ENCODE measurements at regions not wholly inside any gene's neighbourhood (a gene's known extent, or its start where the extent isn't known, plus 50 kb on each side); places are given as distances from the start of the nearest gene placed in this dataset.

- Histone ChIP-seq H3K36me3 (ENCODE audit: control insufficient read depth in 4 of 4, insufficient read depth in 4 of 4, low read length in 4 of 4) (no peaks in the 10 kb centered on the region), H3K9ac (ENCODE audit: insufficient read depth in 1 of 2, low read length in 2 of 2) (no peak overlapping the region), H3K9me3 (ENCODE audit: control insufficient read depth in 4 of 4, insufficient read depth in 3 of 4, low read length in 3 of 4) (no peaks in the 10 kb centered on the region), H3K27me3 (ENCODE audit: control insufficient read depth in 3 of 3, insufficient read depth in 3 of 3, low read length in 2 of 3) (peaks cover 0 to 6% (median 0%) of the 10 kb centered on the region in 3 donors), H3K4me1 (ENCODE audit: control insufficient read depth in 5 of 5, insufficient read depth in 5 of 5, low read length in 5 of 5) (no peaks in the 10 kb centered on the region), H3K27ac (ENCODE audit: low read depth in 1 of 2, low read length in 1 of 2) (no peak overlapping the region), H3K4me3 (no peak overlapping the region)
- no peak for DNase-seq
- ATAC-seq (ENCODE audit: insufficient read depth, low FRiP score), result no peak
- TF ChIP-seq, protein P1, sequence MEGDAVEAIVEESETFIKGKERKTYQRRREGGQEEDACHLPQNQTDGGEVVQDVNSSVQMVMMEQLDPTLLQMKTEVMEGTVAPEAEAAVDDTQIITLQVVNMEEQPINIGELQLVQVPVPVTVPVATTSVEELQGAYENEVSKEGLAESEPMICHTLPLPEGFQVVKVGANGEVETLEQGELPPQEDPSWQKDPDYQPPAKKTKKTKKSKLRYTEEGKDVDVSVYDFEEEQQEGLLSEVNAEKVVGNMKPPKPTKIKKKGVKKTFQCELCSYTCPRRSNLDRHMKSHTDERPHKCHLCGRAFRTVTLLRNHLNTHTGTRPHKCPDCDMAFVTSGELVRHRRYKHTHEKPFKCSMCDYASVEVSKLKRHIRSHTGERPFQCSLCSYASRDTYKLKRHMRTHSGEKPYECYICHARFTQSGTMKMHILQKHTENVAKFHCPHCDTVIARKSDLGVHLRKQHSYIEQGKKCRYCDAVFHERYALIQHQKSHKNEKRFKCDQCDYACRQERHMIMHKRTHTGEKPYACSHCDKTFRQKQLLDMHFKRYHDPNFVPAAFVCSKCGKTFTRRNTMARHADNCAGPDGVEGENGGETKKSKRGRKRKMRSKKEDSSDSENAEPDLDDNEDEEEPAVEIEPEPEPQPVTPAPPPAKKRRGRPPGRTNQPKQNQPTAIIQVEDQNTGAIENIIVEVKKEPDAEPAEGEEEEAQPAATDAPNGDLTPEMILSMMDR (IDR thresholded peaks at IDR 0.05; ENCODE audit: control extremely low read depth, extremely low read depth), result no peak
- WGBS, 2 donors, result 77 to 86% methylated on average over 6 of the region's 6 CpGs
Measured at GRCh38 chr13:110073982-110074381, 233.0 kb downstream of the COL4A1 start.

GRCh38 chr13:110070511-110071120 is 236.3 kb downstream of the COL4A1 start:
- ATAC-seq (ENCODE audit: insufficient read depth, low FRiP score) (no peak), DNase-seq (no peak)
- TF ChIP-seq, protein P1 (IDR thresholded peaks at IDR 0.05; ENCODE audit: control extremely low read depth, extremely low read depth), result no peak
- Histone ChIP-seq H3K4me1 (ENCODE audit: control insufficient read depth in 5 of 5, insufficient read depth in 5 of 5, low read length in 5 of 5) (no peaks in the 10 kb centered on the region), H3K27me3 (ENCODE audit: control insufficient read depth in 3 of 3, insufficient read depth in 3 of 3, low read length in 2 of 3) (peaks cover 0 to 6% (median 0%) of the 10 kb centered on the region in 3 donors), H3K9me3 (ENCODE audit: control insufficient read depth in 4 of 4, insufficient read depth in 3 of 4, low read length in 3 of 4) (no peaks in the 10 kb centered on the region), H3K36me3 (ENCODE audit: control insufficient read depth in 4 of 4, insufficient read depth in 4 of 4, low read length in 4 of 4) (no peaks in the 10 kb centered on the region), H3K9ac (ENCODE audit: insufficient read depth in 1 of 2, low read length in 2 of 2) (no peak overlapping the region), H3K27ac (ENCODE audit: low read depth in 1 of 2, low read length in 1 of 2) (no peak overlapping the region), H3K4me3 (no peak overlapping the region)
- WGBS, 2 donors, result 82 to 83% methylated on average over 9 of the region's 9 CpGs

DNA sequence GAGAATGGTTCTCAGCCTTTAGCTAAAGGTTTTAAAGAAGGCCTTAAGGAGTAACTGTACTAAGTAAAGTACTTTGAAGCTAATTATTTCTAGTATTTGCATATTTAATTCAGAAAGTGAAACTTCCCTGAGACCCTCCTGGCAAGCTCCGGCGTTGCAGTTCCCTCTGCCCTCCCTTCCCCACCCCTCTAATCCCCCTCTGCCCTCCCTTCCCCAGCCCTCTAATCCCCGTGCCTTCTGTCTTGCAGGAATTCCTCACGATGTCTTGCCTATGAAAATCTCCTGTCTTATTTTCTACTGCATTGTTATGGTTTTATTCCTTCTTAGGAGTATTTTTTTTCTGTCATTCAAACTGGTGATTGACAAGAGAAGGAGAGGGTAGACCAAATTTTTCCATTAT is 236.9 kb downstream of the COL4A1 start:
- H3K4me3 ChIP-seq, result no peak overlapping the region
- no peak for DNase-seq
- H3K9ac ChIP-seq (ENCODE audit: insufficient read depth in 1 of 2, low read length in 2 of 2), result no peak overlapping the region
- no peaks in the 10 kb centered on the region for H3K36me3 ChIP-seq (ENCODE audit: control insufficient read depth in 4 of 4, insufficient read depth in 4 of 4, low read length in 4 of 4)
- H3K27me3 ChIP-seq (ENCODE audit: control insufficient read depth in 3 of 3, insufficient read depth in 3 of 3, low read length in 2 of 3), result peaks cover 0 to 6% (median 0%) of the 10 kb centered on the region in 3 donors
- H3K27ac ChIP-seq (ENCODE audit: low read depth in 1 of 2, low read length in 1 of 2), result no peak overlapping the region
- TF ChIP-seq, protein P1 (IDR thresholded peaks at IDR 0.05; ENCODE audit: control extremely low read depth, extremely low read depth), result no peak
- no peak for ATAC-seq (ENCODE audit: insufficient read depth, low FRiP score)
- H3K9me3 ChIP-seq (ENCODE audit: control insufficient read depth in 4 of 4, insufficient read depth in 3 of 4, low read length in 3 of 4), result no peaks in the 10 kb centered on the region
- H3K4me1 ChIP-seq (ENCODE audit: control insufficient read depth in 5 of 5, insufficient read depth in 5 of 5, low read length in 5 of 5), result no peaks in the 10 kb centered on the region
- 52 to 59% methylated on average over 4 of the region's 4 CpGs for WGBS, 2 donors

GRCh38 chr13:110068176-110068473 is 238.8 kb downstream of the COL4A1 start:
- no peaks in the 10 kb centered on the region for H3K9me3 ChIP-seq (ENCODE audit: control insufficient read depth in 4 of 4, insufficient read depth in 3 of 4, low read length in 3 of 4)
- no peaks in the 10 kb centered on the region for H3K36me3 ChIP-seq (ENCODE audit: control insufficient read depth in 4 of 4, insufficient read depth in 4 of 4, low read length in 4 of 4)
- H3K9ac ChIP-seq (ENCODE audit: insufficient read depth in 1 of 2, low read length in 2 of 2), result no peak overlapping the region
- ATAC-seq (ENCODE audit: insufficient read depth, low FRiP score) (no peak), DNase-seq (no peak)
- no peak overlapping the region for H3K4me3 ChIP-seq
- H3K4me1 ChIP-seq (ENCODE audit: control insufficient read depth in 5 of 5, insufficient read depth in 5 of 5, low read length in 5 of 5), result no peaks in the 10 kb centered on the region
- peaks cover 0 to 6% (median 0%) of the 10 kb centered on the region in 3 donors for H3K27me3 ChIP-seq (ENCODE audit: control insufficient read depth in 3 of 3, insufficient read depth in 3 of 3, low read length in 2 of 3)
- WGBS, 2 donors, result 94 to 95% methylated on average over 3 of the region's 3 CpGs
- TF ChIP-seq, protein P1 (IDR thresholded peaks at IDR 0.05; ENCODE audit: control extremely low read depth, extremely low read depth), result no peak
- no peak overlapping the region for H3K27ac ChIP-seq (ENCODE audit: low read depth in 1 of 2, low read length in 1 of 2)
